ENCODE measurements at regions not wholly inside any gene's neighbourhood (a gene's known extent, or its start where the extent isn't known, plus 50 kb on each side); places are given as distances from the start of the nearest gene placed in this dataset.

- TF ChIP-seq CTCF (IDR thresholded peaks at IDR 0.05; ENCODE audit: unreplicated experiment), result no peak
- no peak overlapping the region for H3K27ac Mint-ChIP-seq
- no peaks in the 10 kb centered on the region for H3K27me3 Mint-ChIP-seq
- H3K4me3 Mint-ChIP-seq (ENCODE audit: low read depth), result no peak overlapping the region
- peaks cover 14% of the 10 kb centered on the region for H3K4me1 Mint-ChIP-seq (ENCODE audit: low read depth)
- no peaks in the 10 kb centered on the region for H3K9me3 Mint-ChIP-seq (ENCODE audit: low read depth)
- no peaks in the 10 kb centered on the region for H3K36me3 Mint-ChIP-seq (ENCODE audit: insufficient read depth)
- DNase-seq (ENCODE audit: low spot score, unreplicated experiment), result no peak
Measured at GRCh38 chr18:34126121-34126520, 98.6 kb downstream of the NOL4 start.

DNA sequence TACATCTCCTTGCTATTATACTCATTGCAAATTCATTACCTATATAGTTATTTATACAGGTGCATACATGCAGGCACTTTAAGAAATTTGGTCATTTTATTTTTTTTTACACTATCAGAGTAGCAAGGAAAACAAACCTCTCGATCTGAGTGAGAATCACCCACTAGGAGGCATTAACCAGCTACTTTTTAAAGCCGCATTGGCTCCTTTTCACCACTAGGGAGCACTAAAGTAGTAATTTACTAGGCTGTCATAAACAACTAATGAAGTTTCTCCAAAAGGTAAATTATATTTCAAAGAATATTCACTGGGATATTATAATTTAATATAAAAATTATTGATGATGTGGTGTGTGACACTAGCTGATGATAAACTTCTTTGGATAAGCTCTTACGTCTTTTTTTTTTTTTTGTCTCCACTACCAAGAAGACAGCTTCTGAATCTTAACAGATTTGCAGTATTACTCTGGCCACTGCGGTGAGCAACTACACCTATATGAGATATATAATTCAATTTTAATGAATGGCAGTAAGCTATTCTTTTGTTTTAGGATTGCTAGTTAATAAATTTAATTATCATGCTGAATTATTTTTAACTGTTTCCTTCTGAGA is 101.9 kb downstream of the NOL4 start:
- peak; percentile 97 for TF ChIP-seq CTCF (IDR thresholded peaks at IDR 0.05; ENCODE audit: unreplicated experiment)
- Mint-ChIP-seq H3K36me3 (ENCODE audit: insufficient read depth) (no peaks in the 10 kb centered on the region), H3K4me1 (ENCODE audit: low read depth) (peaks cover 16% of the 10 kb centered on the region), H3K4me3 (ENCODE audit: low read depth) (no peak overlapping the region), H3K27me3 (no peaks in the 10 kb centered on the region), H3K9me3 (ENCODE audit: low read depth) (no peaks in the 10 kb centered on the region), H3K27ac (no peak overlapping the region)
- no peak for DNase-seq (ENCODE audit: low spot score, unreplicated experiment)

DNA sequence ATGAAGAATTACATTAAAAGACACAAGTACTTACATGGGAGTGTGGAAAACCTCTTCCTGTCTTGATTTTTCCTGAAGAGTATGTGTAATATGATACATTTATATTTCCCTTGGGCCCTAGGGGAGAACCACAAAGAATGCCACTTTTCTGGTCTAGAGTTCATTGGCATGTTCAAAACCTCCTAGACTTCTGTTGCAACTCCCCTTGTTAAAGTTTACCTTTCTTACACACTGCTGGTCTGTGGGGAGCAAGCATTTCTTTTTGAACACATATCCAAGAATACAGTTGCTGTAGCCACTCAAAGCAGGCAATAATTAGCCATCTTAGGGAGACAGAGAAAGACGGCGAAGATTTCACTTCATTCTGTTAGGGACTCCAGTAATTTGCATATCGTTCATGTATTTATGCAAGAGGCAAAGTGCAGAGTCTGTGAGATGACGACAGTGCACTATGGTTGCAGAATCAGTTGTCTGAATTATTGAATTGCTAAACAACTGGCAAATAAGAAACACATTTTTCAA is 103.5 kb downstream of the NOL4 start:
- TF ChIP-seq CTCF (IDR thresholded peaks at IDR 0.05; ENCODE audit: unreplicated experiment), result no peak
- no peak for DNase-seq (ENCODE audit: low spot score, unreplicated experiment)
- H3K4me1 Mint-ChIP-seq (ENCODE audit: low read depth), result peaks cover 25% of the 10 kb centered on the region
- H3K27ac Mint-ChIP-seq, result no peak overlapping the region
- no peaks in the 10 kb centered on the region for H3K27me3 Mint-ChIP-seq
- H3K9me3 Mint-ChIP-seq (ENCODE audit: low read depth), result no peaks in the 10 kb centered on the region
- H3K36me3 Mint-ChIP-seq (ENCODE audit: insufficient read depth), result no peaks in the 10 kb centered on the region
- no peak overlapping the region for H3K4me3 Mint-ChIP-seq (ENCODE audit: low read depth)

DNA sequence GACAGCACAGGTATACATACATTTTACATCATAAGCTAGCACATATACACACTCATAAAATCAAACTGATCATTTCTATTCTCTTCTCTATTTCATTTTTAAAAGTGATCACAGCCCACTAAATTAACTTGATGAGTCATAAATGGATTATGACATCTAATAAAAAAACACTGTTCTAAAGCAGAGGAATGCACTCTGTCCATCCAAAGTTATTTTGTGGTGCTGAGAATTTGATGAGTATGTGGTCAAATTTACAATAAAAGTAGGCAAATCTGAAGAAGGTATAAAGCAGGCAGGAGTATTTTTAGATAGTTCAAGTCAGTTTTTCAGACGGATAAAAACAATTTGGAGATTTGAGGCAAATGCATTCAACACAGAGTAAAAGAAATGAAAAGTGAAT is 104.4 kb downstream of the NOL4 start:
- no peak overlapping the region for H3K27ac Mint-ChIP-seq
- no peak for TF ChIP-seq CTCF (IDR thresholded peaks at IDR 0.05; ENCODE audit: unreplicated experiment)
- peaks cover 4% of the 10 kb centered on the region for H3K9me3 Mint-ChIP-seq (ENCODE audit: low read depth)
- no peaks in the 10 kb centered on the region for H3K27me3 Mint-ChIP-seq
- DNase-seq (ENCODE audit: low spot score, unreplicated experiment), result no peak
- H3K36me3 Mint-ChIP-seq (ENCODE audit: insufficient read depth), result no peaks in the 10 kb centered on the region
- peaks cover 25% of the 10 kb centered on the region for H3K4me1 Mint-ChIP-seq (ENCODE audit: low read depth)
- H3K4me3 Mint-ChIP-seq (ENCODE audit: low read depth), result no peak overlapping the region

- DNase-seq (ENCODE audit: low spot score, unreplicated experiment), result no peak
- no peaks in the 10 kb centered on the region for H3K36me3 Mint-ChIP-seq (ENCODE audit: insufficient read depth)
Measured at GRCh38 chr18:34117319-34117718, 107.4 kb downstream of the NOL4 start.

More at GRCh38 chr18:34117319-34117718, 107.4 kb downstream of the NOL4 start:
- H3K9me3 Mint-ChIP-seq (ENCODE audit: low read depth), result peaks cover 4% of the 10 kb centered on the region
- H3K27ac Mint-ChIP-seq, result peak overlapping the region; percentile 62
- no peaks in the 10 kb centered on the region for H3K27me3 Mint-ChIP-seq
- no peak for TF ChIP-seq CTCF (IDR thresholded peaks at IDR 0.05; ENCODE audit: unreplicated experiment)
- no peak overlapping the region for H3K4me3 Mint-ChIP-seq (ENCODE audit: low read depth)
- peaks cover 24% of the 10 kb centered on the region for H3K4me1 Mint-ChIP-seq (ENCODE audit: low read depth)
